HFF-Myc (cell line): ENCODE measurements at regions not wholly inside any gene's neighbourhood (a gene's known extent, or its start where the extent isn't known, plus 50 kb on each side); places are given as distances from the start of the nearest gene placed in this dataset.

Experiments used
- DNase-seq: peaks from one replicate; pipeline ENCODE4 v3.0.0-alpha.2; 2011; ENCODE audit warnings: low read depth; ENCODE audit errors: extremely low read depth
- H3K4me3 ChIP-seq: replicated peaks from 2 replicates; pipeline ENCODE4 v1.5.1; 2011; ENCODE audit warnings: low read depth, mild to moderate bottlenecking, control low read depth, low read length
- CTCF ChIP-seq: IDR thresholded peaks from 2 replicates; pipeline ENCODE4 v1.5.1; 2012; ENCODE audit warnings: mild to moderate bottlenecking, low read depth, low read length, control low read depth; ENCODE audit errors: missing control alignments

GRCh38 chr4:43379016-43379415 lies 486.5 kb downstream of the GRXCR1 start:
- TF ChIP-seq CTCF: no peak
- H3K4me3 ChIP-seq: no peak overlapping the region
- no peak for DNase-seq

GRCh38 chr4:43380093-43380492 lies 487.6 kb downstream of the GRXCR1 start:
- no peak for TF ChIP-seq CTCF
- DNase-seq: no peak
- H3K4me3 ChIP-seq: no peak overlapping the region

- DNase-seq: no peak
- no peak for TF ChIP-seq CTCF
- H3K4me3 ChIP-seq: no peak overlapping the region
Observed at GRCh38 chr4:43391069-43391468, 498.6 kb downstream of the GRXCR1 start.

- DNase-seq: peak; percentile 7
- TF ChIP-seq CTCF: no peak
- no peak overlapping the region for H3K4me3 ChIP-seq
Observed at GRCh38 chr4:43394976-43395375, 502.5 kb downstream of the GRXCR1 start.

- TF ChIP-seq CTCF: no peak
- no peak overlapping the region for H3K4me3 ChIP-seq
- no peak for DNase-seq
Observed at GRCh38 chr4:43399726-43400125, 507.2 kb downstream of the GRXCR1 start.

- no peak for TF ChIP-seq CTCF
- DNase-seq: no peak
- no peak overlapping the region for H3K4me3 ChIP-seq
Observed at GRCh38 chr4:43402393-43402792, 509.9 kb downstream of the GRXCR1 start.

- DNase-seq: no peak
- H3K4me3 ChIP-seq: no peak overlapping the region
- TF ChIP-seq CTCF: no peak
Observed at GRCh38 chr4:43410636-43411035, 518.1 kb downstream of the GRXCR1 start.
